Kidney epithelial cell (primary cell): ENCODE measurements at regions not wholly inside any gene's neighbourhood (a gene's known extent, or its start where the extent isn't known, plus 50 kb on each side); places are given as distances from the start of the nearest gene placed in this dataset.

Experiments used
- DNase-seq: peaks from one replicate; pipeline ENCODE4 v3.0.0-alpha.2; 2010; ENCODE audit warnings: low read depth
- H3K27me3 ChIP-seq: 2 replicates; pipeline ENCODE4 v1.6.0; 2011; ENCODE audit warnings: low read length; ENCODE audit not compliant: control insufficient read depth, insufficient read depth
- H3K36me3 ChIP-seq: 2 replicates; pipeline ENCODE4 v1.5.1; 2011; ENCODE audit warnings: low read length; ENCODE audit not compliant: control insufficient read depth, insufficient read depth
- H3K4me3 ChIP-seq: 2 replicates; pipeline ENCODE4 v1.5.1; 2011; ENCODE audit warnings: low read depth, mild to moderate bottlenecking, control low read depth, low read length
- TF ChIP-seq, protein P1 (sequence below): IDR thresholded peaks from 2 replicates; pipeline ENCODE4 v1.5.1; 2011; ENCODE audit warnings: mild to moderate bottlenecking, moderate library complexity, low read length, control low read depth, inconsistent platforms; ENCODE audit not compliant: insufficient read depth, poor library complexity, severe bottlenecking

DNA sequence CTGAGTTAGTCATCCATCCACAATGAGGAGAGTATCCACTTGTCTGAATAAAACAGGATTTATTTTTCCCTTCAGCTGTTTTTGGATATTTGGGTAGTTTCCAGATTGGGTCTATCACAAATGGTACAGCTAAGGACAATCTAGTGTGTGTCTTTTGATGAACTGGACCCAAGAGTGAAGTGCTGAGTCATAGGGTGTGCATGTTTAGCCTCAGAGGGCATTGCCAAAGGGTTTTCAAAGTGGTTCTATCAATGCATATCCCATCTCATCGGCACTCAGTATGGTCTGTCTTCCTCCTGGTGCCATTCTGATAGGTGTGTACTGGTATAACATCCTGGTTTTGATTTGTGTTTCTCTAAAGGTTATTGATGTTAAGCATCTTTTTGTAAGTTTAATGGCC, 62.3 kb downstream of the GSX1 start:
- Histone ChIP-seq H3K27me3 (peaks cover 10% of the 10 kb centered on the region), H3K36me3 (no peaks in the 10 kb centered on the region), H3K4me3 (no peak overlapping the region)
- TF ChIP-seq, protein P1, sequence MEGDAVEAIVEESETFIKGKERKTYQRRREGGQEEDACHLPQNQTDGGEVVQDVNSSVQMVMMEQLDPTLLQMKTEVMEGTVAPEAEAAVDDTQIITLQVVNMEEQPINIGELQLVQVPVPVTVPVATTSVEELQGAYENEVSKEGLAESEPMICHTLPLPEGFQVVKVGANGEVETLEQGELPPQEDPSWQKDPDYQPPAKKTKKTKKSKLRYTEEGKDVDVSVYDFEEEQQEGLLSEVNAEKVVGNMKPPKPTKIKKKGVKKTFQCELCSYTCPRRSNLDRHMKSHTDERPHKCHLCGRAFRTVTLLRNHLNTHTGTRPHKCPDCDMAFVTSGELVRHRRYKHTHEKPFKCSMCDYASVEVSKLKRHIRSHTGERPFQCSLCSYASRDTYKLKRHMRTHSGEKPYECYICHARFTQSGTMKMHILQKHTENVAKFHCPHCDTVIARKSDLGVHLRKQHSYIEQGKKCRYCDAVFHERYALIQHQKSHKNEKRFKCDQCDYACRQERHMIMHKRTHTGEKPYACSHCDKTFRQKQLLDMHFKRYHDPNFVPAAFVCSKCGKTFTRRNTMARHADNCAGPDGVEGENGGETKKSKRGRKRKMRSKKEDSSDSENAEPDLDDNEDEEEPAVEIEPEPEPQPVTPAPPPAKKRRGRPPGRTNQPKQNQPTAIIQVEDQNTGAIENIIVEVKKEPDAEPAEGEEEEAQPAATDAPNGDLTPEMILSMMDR = no peak
- no peak for DNase-seq

DNA sequence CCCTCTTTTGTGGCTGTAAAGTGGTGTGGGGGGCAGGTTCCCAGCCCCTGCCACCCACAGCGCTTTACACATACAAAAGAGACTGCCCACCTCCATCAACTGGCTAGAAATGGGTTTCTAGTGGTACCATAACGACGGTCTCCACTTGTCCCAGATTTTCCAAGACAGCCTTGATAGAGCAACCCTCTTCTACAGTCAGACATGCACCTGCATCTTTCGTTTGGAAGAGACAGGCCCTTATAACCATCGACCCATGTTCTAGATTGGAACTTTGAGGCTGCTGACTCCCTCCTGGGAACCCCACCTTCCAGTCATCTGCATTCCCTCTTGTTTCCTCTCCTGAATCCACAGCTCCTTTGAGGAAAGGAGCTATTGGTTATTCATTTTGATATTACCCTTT, 63.1 kb downstream of the GSX1 start:
- Histone ChIP-seq H3K27me3 (peaks cover 10% of the 10 kb centered on the region), H3K4me3 (no peak overlapping the region), H3K36me3 (no peaks in the 10 kb centered on the region)
- TF ChIP-seq, protein P1 = no peak
- no peak for DNase-seq

DNA sequence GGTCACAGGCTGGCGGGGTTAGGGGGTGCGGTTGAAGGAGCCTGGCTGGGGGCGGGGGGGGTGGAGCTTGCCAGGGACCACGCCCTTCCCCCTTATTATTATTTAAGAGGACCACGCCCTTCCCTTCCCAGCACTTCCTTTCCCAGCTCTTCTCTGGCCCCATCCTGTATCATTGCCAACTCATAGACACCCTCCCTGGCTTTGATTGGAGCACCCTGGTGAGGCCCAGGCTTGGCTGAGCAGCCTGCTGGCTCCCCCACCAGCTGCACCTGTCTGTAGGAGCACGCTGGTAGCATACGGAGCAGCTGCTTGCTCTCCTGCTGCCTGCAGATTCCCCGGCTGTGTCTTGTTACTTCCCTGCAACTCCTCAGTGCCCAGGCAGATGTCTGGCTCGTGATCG, 62.5 kb upstream of the PDX1 start:
- TF ChIP-seq, protein P1 = no peak
- Histone ChIP-seq H3K36me3 (no peaks in the 10 kb centered on the region), H3K4me3 (no peak overlapping the region), H3K27me3 (peaks cover 10% of the 10 kb centered on the region)
- no peak for DNase-seq

DNA sequence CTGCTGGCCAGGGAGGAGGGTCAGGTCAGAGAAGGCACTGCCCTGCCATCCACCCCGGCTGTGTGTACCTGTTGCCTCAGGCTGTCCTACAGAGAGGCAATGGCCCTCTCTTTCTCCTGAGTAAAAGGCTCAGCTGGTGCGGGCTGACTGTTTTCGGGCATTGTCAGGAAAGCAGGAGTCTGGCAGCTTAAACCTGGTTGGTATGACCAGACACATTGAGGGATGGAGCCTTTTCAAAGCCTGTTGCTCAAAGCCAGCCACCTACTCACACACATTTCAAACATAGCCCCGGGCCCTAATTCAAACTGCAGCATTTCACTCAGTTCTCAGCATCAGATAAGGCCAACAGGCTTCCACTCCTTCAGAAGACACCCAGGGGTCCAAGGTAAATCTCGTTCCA, 61.8 kb upstream of the PDX1 start:
- peaks cover 10% of the 10 kb centered on the region for H3K27me3 ChIP-seq
- TF ChIP-seq, protein P1 = no peak
- H3K4me3 ChIP-seq = no peak overlapping the region
- no peaks in the 10 kb centered on the region for H3K36me3 ChIP-seq
- no peak for DNase-seq

DNA sequence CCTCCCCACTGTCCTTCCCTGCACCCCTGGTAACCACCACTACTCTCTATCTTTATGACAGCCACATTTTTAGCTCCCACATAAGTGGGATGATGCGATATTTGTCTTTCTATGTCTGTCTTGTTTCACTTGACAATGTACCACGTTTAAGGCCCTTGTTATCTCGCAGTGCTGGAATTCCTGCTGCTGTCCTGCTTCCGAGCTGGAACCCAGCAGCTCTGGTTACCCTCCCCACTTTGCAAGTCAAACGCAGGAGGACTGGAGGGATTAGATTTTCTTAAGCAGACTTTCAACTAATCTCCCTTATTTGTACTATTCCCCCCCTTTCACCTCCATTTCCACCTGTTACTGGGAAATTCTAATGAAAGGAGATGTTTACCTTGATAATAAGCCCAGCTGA, 59.1 kb upstream of the PDX1 start:
- DNase-seq = no peak
- no peaks in the 10 kb centered on the region for H3K36me3 ChIP-seq
- peaks cover 3% of the 10 kb centered on the region for H3K27me3 ChIP-seq
- no peak overlapping the region for H3K4me3 ChIP-seq
- TF ChIP-seq, protein P1 = no peak

DNA sequence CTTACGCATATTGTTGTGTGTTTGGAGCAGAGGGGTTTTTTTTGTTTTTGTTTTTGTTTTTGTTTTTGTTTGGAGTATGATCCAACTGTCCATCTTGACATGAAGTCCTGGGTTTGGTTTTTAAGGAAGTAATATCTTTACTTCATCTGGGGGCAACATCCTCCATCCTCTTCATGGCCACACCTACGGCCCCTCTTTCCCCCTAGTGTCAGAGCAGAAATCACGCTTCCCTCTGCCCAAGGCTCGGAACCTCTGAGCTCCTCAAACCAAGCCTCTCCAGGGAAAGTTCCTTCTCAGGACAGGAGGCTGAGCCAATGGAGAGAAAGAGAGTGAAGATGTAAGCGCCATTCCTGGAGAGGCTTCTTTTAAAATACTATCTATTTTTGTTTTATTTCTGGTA, 58.6 kb upstream of the PDX1 start:
- Histone ChIP-seq H3K4me3 (no peak overlapping the region), H3K27me3 (peaks cover 3% of the 10 kb centered on the region), H3K36me3 (no peaks in the 10 kb centered on the region)
- TF ChIP-seq, protein P1 = no peak
- DNase-seq = no peak
